GM21723 (cell line): ENCODE measurements at regions not wholly inside any gene's neighbourhood (a gene's known extent, or its start where the extent isn't known, plus 50 kb on each side); places are given as distances from the start of the nearest gene placed in this dataset.

ENCODE experiments used
- ATAC-seq: cut with Tn5 transposase; IDR thresholded peaks from one replicate; pipeline ENCODE4 v1.9.1; 2021; ENCODE audit warnings: mild to moderate bottlenecking, moderate library complexity; ENCODE audit not compliant: unreplicated experiment

- no peak for ATAC-seq
These were observed 915.2 kb downstream of the TFAP2A start for GRCh38 chr6:9499709-9500108.

DNA sequence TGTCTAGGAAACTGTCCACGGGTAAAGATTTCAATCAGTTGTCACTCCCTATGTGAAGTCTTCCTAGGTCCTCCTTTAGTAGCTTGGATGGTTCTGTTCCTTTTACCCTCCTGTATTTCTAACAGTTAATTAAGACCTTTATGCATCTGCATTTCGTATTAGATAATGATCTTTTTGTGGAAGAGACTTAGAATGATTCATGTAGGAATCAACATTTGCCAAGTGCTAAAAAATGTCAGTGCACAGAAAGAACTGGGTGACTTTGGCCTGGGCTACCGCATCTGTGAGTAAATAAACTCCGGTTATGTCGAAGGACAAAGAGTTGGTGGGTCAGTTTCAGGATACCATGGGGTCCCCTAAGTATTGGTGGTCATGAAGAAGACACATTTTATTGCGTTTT, 918.0 kb downstream of the TFAP2A start:
- no peak for ATAC-seq

DNA sequence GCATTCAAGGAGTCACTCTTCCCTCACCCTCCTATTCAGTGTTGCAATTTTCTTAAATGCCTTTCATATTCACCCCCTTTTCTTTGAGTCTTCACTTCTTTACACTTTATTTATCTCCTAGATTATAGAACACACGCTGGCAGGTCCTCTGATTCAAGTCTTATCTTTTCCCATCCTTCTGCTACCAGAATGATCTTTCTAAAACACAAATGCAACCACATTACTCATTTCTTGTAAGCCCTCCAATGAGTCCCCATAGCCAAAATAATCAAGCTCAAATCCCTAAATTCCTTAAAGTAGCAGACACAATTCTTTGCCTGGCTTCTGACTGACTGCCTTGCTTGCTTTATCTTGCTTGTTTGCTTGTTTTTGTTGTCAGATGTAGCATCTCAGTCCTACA, 920.0 kb downstream of the TFAP2A start:
- no peak for ATAC-seq

DNA sequence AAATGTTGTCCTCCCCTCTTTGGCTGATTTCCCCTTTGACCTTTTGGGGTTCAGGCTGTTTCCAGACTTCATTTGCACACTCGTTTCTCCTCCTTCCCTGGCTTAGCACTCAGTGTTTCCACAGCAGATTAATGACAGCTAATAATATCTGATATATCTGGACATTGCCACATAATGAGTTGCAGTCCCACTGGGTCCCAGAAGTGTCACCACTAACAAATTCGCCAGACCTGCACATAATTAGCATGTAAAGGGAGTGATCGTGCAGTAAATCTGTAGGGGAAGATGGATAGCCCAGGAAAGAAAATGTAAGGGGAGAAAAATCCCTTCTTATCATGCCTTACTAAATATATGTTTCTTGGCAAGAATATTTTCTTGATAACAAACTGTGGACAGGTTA, 922.1 kb downstream of the TFAP2A start:
- no peak for ATAC-seq

- no peak for ATAC-seq
These were observed 927.7 kb downstream of the TFAP2A start for GRCh38 chr6:9487128-9487527.

GRCh38 chr6:9485992-9486391, 928.9 kb downstream of the TFAP2A start:
- no peak for ATAC-seq

GRCh38 chr6:9484686-9485085, 930.2 kb downstream of the TFAP2A start:
- no peak for ATAC-seq

DNA sequence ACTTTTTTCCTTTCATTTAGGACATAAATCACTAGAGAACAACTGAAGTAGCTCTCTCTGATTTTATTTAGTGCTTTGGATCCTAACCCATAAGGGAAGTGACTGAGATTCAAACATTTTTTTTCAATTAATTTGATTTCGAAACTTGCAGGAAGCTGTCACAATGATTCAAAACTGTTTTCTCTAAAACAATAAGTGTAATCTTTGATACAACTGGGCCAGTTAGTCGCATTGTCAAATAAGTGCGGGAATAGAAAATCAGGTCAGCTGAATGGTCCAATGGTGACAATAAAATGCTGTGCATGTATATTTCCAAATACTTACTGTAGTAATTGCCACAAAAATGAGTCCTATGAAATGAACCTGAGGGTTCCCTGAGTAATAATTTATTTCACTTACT, 930.8 kb downstream of the TFAP2A start:
- ATAC-seq: no peak

GRCh38 chr6:9482030-9482738, 932.7 kb downstream of the TFAP2A start:
- no peak for ATAC-seq

DNA sequence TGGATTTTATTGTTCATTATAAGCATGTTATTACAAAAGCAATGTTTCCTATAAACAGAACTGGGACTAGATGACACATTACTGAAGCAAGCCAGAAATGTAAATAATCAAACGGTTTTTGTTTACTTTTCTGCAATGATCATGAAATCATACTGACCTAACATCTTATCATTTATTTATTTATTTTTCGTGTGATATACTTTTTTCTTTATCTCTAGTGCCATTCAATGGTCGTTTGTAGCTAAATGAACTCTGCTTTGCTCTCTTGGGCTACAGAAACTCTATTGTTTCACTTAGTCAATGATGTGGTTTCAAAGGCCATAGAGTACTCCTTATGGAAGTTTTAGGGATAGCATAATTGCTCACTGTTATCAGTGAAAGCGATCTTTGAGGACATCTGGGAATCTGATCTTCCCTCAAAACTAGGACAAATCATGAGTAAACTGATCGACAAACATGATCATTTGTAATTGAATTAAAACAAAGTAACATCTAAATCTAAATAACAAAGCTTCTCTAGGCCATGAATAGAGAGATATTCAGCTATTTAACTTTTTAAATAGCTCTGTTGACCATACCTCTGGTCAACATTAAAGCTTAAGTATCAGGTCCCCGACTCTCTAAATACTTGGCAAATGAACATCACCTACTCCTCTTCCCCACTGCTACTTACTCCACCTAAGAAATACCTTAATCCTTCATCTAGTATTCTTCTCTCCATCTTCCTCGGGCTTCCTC, 933.4 kb downstream of the TFAP2A start:
- ATAC-seq: no peak

DNA sequence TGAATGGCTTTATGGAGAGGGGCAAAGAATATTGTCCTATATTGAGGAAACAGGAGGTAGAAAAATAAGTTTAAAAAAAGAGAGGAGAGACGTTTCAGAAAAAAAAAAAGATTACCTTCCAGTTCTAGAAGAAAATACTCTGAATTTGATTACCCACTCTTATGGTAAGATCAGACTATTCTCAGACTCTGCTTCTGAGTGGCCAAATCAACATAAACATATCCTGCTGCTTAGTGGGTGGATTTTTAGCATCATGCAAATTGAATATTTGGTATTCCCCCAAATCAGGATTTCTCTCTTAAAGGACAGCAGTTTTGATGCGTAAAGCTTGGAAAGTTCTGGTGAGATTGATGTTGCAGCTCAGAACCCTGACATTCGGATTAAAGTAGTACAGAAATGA, 946.6 kb downstream of the TFAP2A start:
- no peak for ATAC-seq

DNA sequence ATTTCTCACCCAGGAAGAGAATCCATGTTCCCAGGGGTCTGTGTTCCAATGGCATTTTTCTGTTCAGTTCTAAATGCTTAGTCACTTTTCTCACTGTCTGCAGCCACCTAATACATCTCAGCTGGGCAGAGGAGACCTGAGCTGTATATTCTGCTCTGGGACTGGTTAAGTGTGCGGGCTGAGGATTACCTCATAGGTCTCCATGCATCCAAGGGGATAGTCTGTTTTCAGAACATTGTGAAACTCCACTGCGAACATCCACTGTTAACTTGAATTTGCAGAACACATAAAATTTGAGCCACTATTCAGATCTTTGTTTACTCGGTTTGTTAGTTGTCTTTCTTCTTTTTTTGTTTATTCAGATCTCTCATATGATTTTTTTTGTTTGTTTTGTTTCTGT, 947.1 kb downstream of the TFAP2A start:
- ATAC-seq: no peak

GRCh38 chr6:9464583-9464982, 950.3 kb downstream of the TFAP2A start:
- no peak for ATAC-seq

DNA sequence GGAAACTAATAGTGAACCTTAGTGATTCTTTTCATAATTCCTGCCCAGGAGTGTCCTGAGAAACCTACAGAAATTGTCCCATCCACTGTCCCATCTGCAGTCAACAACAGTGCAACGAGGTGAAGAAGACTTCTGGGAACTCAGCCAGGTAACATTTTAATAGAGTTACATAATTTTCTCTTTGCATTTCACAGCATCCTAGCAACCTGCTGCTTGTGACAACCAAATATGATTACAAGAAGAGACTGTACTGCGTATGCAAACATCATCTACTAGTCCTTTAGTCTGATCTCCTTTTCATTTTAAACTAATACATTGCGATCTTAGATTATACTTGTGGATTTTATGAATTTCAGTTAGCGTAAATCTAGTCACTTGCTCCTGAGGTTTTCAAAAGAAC, 951.6 kb downstream of the TFAP2A start:
- no peak for ATAC-seq

DNA sequence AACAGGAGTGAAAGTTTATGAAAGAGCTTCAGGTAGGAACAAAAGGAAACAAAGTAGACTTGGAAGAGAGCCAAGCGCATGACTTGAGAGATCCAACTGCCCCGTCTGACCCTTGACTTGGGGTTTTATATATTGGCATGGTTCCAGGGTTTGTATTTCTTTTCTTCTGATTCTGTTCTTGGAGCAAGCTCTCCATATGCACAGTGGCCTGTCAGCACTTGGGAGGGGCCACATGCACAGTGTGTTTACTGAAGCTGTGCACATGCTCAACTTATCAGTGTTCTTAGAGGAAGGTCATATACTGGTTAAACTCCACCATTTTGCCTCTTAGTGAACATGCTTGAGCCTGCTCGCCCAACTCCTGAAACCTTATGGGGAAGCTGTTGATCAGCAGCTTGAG, 953.7 kb downstream of the TFAP2A start:
- no peak for ATAC-seq

GRCh38 chr6:9458424-9458823, 956.5 kb downstream of the TFAP2A start:
- no peak for ATAC-seq

- ATAC-seq: no peak
These were observed 958.8 kb downstream of the TFAP2A start for GRCh38 chr6:9455864-9456658.

- no peak for ATAC-seq
These were observed 975.1 kb downstream of the TFAP2A start for GRCh38 chr6:9439621-9440330.

DNA sequence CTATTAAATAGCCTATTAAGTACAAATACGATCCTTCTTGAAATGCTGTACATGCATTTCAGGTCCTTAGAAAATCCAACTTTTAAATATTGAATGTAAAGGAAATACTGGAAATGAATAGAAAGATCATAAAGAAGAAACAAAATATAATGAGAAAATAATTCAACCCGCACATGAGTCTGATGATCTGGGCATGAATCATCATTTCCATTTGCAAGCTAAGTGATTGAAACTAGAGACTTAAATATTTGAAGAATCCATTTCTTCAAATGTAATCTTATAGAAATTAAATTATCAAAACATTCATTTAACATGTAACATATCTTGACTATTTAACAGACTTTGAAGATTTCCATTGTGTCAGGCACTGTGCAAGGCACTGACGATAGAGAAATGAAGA, 977.0 kb downstream of the TFAP2A start:
- no peak for ATAC-seq

- no peak for ATAC-seq
These were observed 979.6 kb downstream of the TFAP2A start for GRCh38 chr6:9435281-9435680.

DNA sequence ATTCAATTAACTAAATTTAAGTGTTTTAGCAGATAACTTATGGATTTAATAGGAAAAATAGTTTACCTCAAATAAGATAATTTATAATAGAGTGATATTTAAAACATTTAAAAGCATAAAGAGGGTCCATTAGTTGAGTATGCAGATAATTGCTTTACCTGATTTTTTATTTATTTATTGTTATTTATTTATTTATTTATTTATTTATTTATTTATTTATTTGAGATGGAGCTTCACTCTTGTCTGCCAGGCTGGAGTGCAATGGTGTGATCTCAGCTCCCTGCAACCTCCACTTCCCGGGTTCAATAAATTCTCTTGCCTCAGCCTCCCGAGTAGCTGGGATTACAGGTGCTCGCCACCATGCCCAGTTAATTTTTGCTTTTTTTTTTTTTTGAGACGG, 982.9 kb downstream of the TFAP2A start:
- no peak for ATAC-seq
